ENCODE measurements at regions not wholly inside any gene's neighbourhood (a gene's known extent, or its start where the extent isn't known, plus 50 kb on each side); places are given as distances from the start of the nearest gene placed in this dataset.

DNA sequence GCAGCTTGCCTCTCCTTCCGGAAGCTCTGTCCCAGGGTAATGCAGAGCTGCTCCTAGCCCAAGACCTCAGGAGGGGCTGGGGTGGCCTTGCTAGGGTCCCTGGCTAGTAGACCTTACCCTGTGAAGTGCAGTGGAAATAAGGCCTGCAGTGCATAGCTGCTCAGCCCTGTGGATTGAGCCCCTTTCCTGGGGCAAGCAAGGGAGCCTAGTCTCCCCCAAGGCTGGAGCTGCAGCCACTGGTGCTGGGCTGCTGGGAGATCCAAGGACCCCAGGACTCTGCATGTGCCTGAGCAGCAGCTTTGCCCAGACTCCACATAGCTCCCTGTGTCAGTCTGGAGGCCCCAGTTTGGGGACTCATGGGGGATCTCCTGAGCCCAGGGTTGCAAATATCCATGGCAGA lies 57.9 kb downstream of the FANCF start:
- Histone ChIP-seq H2AFZ (ENCODE audit: low read length) (no peak overlapping the region), H3K56ac (replicated peaks; ENCODE audit: insufficient read length, low read depth, low read length) (no peak overlapping the region), H3K9ac (replicated peaks in 1 of 4; ENCODE audit: extremely low read depth in 1 of 4, low read depth in 3 of 4, low read length in 3 of 4) (no peak overlapping the region), H3K36me3 (ENCODE audit: control insufficient read depth in 2 of 4, insufficient read depth in 4 of 4, low read length in 3 of 4) (no peaks in the 10 kb centered on the region), H2BK15ac (ENCODE audit: low read length) (no peak overlapping the region), H3K23ac (ENCODE audit: insufficient read length) (no peak overlapping the region), H2BK120ac (replicated peaks; ENCODE audit: low read depth, low read length) (no peak overlapping the region), H4K20me1 (replicated peaks in 1 of 2; ENCODE audit: control insufficient read depth in 1 of 2, insufficient read depth in 2 of 2, low read length in 2 of 2) (no peaks in the 10 kb centered on the region), H3K23me2 (ENCODE audit: low read depth, low read length) (no peaks in the 10 kb centered on the region; the same call in 1 of the 2 replicates), H3K27me3 (replicated peaks in 1 of 4; ENCODE audit: control insufficient read depth in 3 of 4, extremely low read depth in 1 of 4, insufficient read depth in 3 of 4, low read length in 3 of 4) (no peaks in the 10 kb centered on the region), H4K8ac (ENCODE audit: extremely low read depth, insufficient read depth, low read length) (no peak overlapping the region), H4K91ac (replicated peaks; ENCODE audit: insufficient read length, low read length) (no peak overlapping the region), H3K4me2 (ENCODE audit: insufficient read depth in 1 of 2, low read depth in 2 of 2, low read length in 2 of 2) (no peak overlapping the region), H3K14ac (ENCODE audit: insufficient read length) (no peak overlapping the region), H3K4ac (replicated peaks; ENCODE audit: insufficient read length, low read depth, low read length) (no peak overlapping the region), H3K79me2 (ENCODE audit: control insufficient read depth in 1 of 2, insufficient read depth in 2 of 2, low read length in 2 of 2) (no peaks in the 10 kb centered on the region), H2AK5ac (ENCODE audit: low read depth, low read length) (no peak overlapping the region), H3K9me3 (ENCODE audit: insufficient read depth in 2 of 2, low read depth in 1 of 2, low read length in 1 of 2) (no peaks in the 10 kb centered on the region), H3K4me3 (ENCODE audit: extremely low read depth in 1 of 4, insufficient read depth in 2 of 4, low read depth in 3 of 4, low read length in 4 of 4) (no peak overlapping the region), H3K79me1 (ENCODE audit: low read depth, low read length) (no peaks in the 10 kb centered on the region), H2BK5ac (ENCODE audit: low read depth, low read length) (no peak overlapping the region), H3K18ac (ENCODE audit: extremely low read depth, low read length) (no peak overlapping the region), H3K27ac (ENCODE audit: low read depth, low read length) (no peak overlapping the region), H4K5ac (ENCODE audit: insufficient read length, low read depth, low read length) (no peak overlapping the region), H2BK20ac (ENCODE audit: low read length) (no peak overlapping the region), H2BK12ac (ENCODE audit: low read depth, low read length) (no peak overlapping the region), H3K4me1 (replicated peaks in 1 of 4; ENCODE audit: control insufficient read depth in 3 of 4, insufficient read depth in 4 of 4, low read length in 3 of 4) (no peaks in the 10 kb centered on the region)
- FAIRE-seq (no peak), DNase-seq (ENCODE audit: low read depth in 1 of 2, low spot score in 2 of 2) (no peak)
- TF ChIP-seq BRCA1 (IDR thresholded peaks at IDR 0.05; ENCODE audit: low read depth, low read length) (no peak), USF2 (IDR thresholded peaks at IDR 0.05; ENCODE audit: low read length) (no peak), JUN (IDR thresholded peaks at IDR 0.05; ENCODE audit: low read depth, low read length) (no peak), NANOG (IDR thresholded peaks at IDR 0.05; ENCODE audit: insufficient read depth, low read depth, low read length, poor library complexity, severe bottlenecking) (no peak), TAF7 (optimal IDR thresholded peaks at IDR 0.05; ENCODE audit: borderline replicate concordance, low read depth, low read length) (no peak), HDAC2 (IDR thresholded peaks at IDR 0.05; ENCODE audit: borderline replicate concordance in 1 of 2, low read depth in 2 of 2, low read length in 2 of 2) (no peak), ZNF274 (IDR thresholded peaks at IDR 0.05; ENCODE audit: borderline replicate concordance, extremely low read depth, low read length) (no peak), SP1 (IDR thresholded peaks at IDR 0.05; ENCODE audit: low read depth, low read length) (no peak), KDM5A (IDR thresholded peaks at IDR 0.05; ENCODE audit: low read length) (no peak), JUND (IDR thresholded peaks at IDR 0.05; ENCODE audit: low read length) (no peak), MAFK (IDR thresholded peaks at IDR 0.05; ENCODE audit: low read depth, low read length) (no peak), POU5F1 (IDR thresholded peaks at IDR 0.05; ENCODE audit: low read depth, low read length) (no peak), CHD1 (IDR thresholded peaks at IDR 0.05; ENCODE audit: low read depth, low read length) (no peak), EZH2 (IDR thresholded peaks at IDR 0.05; ENCODE audit: low read depth, low read length, severe bottlenecking) (no peak)
- 71% methylated on average over 1 of the region's 1 CpG; no CpG with 5 or more reads in 1 of the 2 experiments for WGBS, 2 experiments (ENCODE audit: extremely low coverage in 1 of 2, insufficient coverage in 1 of 2, insufficient read length in 1 of 2, insufficient replicate concordance in 2 of 2, low coverage in 1 of 2, low lambda C conversion rate in 2 of 2, missing lambda C conversion rate in 1 of 2)
- ChIA-PET CTCF (ENCODE audit: partially characterized antibody) (interaction anchor here (1.2 kb wide), 1 partner anchor 10 kb away, joined by 3 read pairs; no protein-coding TSS in a partner anchor), POLR2A (ENCODE audit: partially characterized antibody) (no interaction called here)

All from H1 (cell line).